ENCODE measurements at regions not wholly inside any gene's neighbourhood (a gene's known extent, or its start where the extent isn't known, plus 50 kb on each side); places are given as distances from the start of the nearest gene placed in this dataset.

DNA sequence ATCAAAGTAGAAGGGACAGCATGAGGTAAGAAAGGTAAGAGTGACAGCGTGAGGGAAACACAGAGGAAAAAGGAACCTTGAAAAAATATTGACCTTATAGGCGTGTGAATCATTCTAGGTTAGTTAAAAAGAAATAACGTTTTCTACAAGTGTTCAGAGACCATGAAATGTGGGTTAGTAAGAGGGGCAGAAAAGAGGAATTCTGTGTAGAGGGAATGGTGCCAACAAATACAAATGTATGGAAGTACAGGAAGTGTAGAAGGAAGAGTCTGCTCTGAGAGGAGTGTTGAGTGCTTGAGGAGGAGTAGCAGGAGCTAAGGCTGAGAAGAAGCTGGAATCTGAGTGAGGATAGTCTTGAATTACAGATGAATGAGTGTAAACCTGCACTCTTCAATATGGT lies 418.6 kb upstream of the RIOK2 start:
- Histone ChIP-seq H3K9me3 (no peaks in the 10 kb centered on the region), H3K4me3 (ENCODE audit: control insufficient read depth in 1 of 2, extremely low read depth in 1 of 2, low read length in 1 of 2) (no peak overlapping the region), H3K27ac (ENCODE audit: low read length) (no peak overlapping the region), H3K27me3 (replicated peaks in 1 of 2; ENCODE audit: control insufficient read depth in 2 of 2, extremely low read depth in 1 of 2, insufficient read depth in 2 of 2, low read length in 1 of 2) (no peaks in the 10 kb centered on the region), H3K4me1 (ENCODE audit: control insufficient read depth in 1 of 2, extremely low read depth in 1 of 2, insufficient read depth in 2 of 2, low read length in 2 of 2) (no peaks in the 10 kb centered on the region), H3K36me3 (ENCODE audit: control insufficient read depth in 2 of 2, extremely low read depth in 1 of 2, insufficient read depth in 1 of 2, low read length in 1 of 2) (no peaks in the 10 kb centered on the region)
- Mint-ChIP-seq H3K27ac (no peak overlapping the region), H3K4me1 (no peaks in the 10 kb centered on the region), H3K27me3 (no peaks in the 10 kb centered on the region), H3K36me3 (no peaks in the 10 kb centered on the region), H3K9me3 (peaks cover 19 to 30% (median 21%) of the 10 kb centered on the region in 3 donors), H3K4me3 (no peak overlapping the region)
- no peak for ATAC-seq (replicated peaks in 1 of 4)
- ChIA-PET POLR2A (no interaction called here), CTCF (no interaction called here)
- 70% methylated on average over 3 of the region's 3 CpGs for WGBS (ENCODE audit: insufficient coverage)
- DNase-seq: no peak

DNA sequence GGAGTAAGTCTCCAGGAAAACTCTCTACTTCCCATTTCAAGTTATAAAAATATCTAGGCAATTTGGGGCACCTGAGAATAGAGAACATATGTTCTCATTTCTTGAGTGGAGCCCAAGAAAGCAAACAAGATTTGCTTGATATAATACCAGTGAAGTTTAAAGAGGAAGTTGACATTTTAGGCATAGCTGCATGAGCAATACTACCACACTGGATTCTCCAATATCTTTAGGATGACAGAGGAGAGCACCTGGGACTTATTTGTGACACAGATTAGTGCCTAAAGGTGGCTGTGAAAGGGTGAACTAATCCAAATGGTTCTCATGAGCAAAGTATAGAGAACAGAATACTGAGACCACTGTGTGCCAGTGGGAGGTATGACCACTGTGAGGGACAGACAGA lies 423.5 kb upstream of the RIOK2 start:
- ATAC-seq (replicated peaks in 1 of 4) (no peak), DNase-seq (no peak)
- Histone ChIP-seq H3K4me3 (ENCODE audit: control insufficient read depth in 1 of 2, extremely low read depth in 1 of 2, low read length in 1 of 2) (no peak overlapping the region), H3K27ac (ENCODE audit: low read length) (no peak overlapping the region), H3K4me1 (ENCODE audit: control insufficient read depth in 1 of 2, extremely low read depth in 1 of 2, insufficient read depth in 2 of 2, low read length in 2 of 2) (no peaks in the 10 kb centered on the region), H3K9me3 (no peaks in the 10 kb centered on the region), H3K27me3 (replicated peaks in 1 of 2; ENCODE audit: control insufficient read depth in 2 of 2, extremely low read depth in 1 of 2, insufficient read depth in 2 of 2, low read length in 1 of 2) (no peaks in the 10 kb centered on the region), H3K36me3 (ENCODE audit: control insufficient read depth in 2 of 2, extremely low read depth in 1 of 2, insufficient read depth in 1 of 2, low read length in 1 of 2) (no peaks in the 10 kb centered on the region)
- ChIA-PET POLR2A (no interaction called here), CTCF (no interaction called here)
- Mint-ChIP-seq H3K27ac (no peak overlapping the region), H3K4me3 (no peak overlapping the region), H3K27me3 (no peaks in the 10 kb centered on the region), H3K4me1 (no peaks in the 10 kb centered on the region), H3K36me3 (no peaks in the 10 kb centered on the region), H3K9me3 (peaks cover 4 to 16% (median 8%) of the 10 kb centered on the region in 3 donors)

DNA sequence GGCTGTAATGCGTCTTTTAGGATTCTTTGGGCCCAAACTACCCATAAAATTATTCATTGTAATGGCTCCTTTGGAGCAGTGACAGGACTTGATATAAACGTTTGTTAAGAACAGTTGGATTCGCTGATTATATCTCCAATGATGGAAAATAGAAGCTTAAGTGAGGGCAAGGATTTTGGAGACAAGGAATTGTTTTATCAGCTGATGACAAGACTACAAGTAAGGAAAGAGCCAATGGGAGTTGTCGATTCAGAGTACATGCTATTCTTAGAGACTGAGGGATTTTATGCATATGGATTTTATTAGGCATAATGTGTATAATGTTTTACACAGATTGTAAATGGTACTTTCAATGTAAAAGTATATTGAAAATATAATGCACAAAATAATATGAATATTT lies 425.5 kb upstream of the RIOK2 start:
- Mint-ChIP-seq H3K27ac (no peak overlapping the region), H3K27me3 (no peaks in the 10 kb centered on the region), H3K36me3 (no peaks in the 10 kb centered on the region), H3K4me1 (no peaks in the 10 kb centered on the region), H3K4me3 (no peak overlapping the region), H3K9me3 (peaks cover 4 to 10% (median 5%) of the 10 kb centered on the region in 3 donors)
- ATAC-seq (replicated peaks in 1 of 4) (no peak), DNase-seq (no peak)
- H3K4me1 ChIP-seq (ENCODE audit: control insufficient read depth in 1 of 2, extremely low read depth in 1 of 2, insufficient read depth in 2 of 2, low read length in 2 of 2): no peaks in the 10 kb centered on the region
- no peaks in the 10 kb centered on the region for H3K27me3 ChIP-seq (replicated peaks in 1 of 2; ENCODE audit: control insufficient read depth in 2 of 2, extremely low read depth in 1 of 2, insufficient read depth in 2 of 2, low read length in 1 of 2)
- H3K27ac ChIP-seq (ENCODE audit: low read length): no peak overlapping the region
- 90% methylated on average over 3 of the region's 4 CpGs for WGBS (ENCODE audit: insufficient coverage)
- CTCF ChIA-PET: no interaction called here
- H3K9me3 ChIP-seq: no peaks in the 10 kb centered on the region
- H3K36me3 ChIP-seq (ENCODE audit: control insufficient read depth in 2 of 2, extremely low read depth in 1 of 2, insufficient read depth in 1 of 2, low read length in 1 of 2): no peaks in the 10 kb centered on the region
- POLR2A ChIA-PET: no interaction called here
- H3K4me3 ChIP-seq (ENCODE audit: control insufficient read depth in 1 of 2, extremely low read depth in 1 of 2, low read length in 1 of 2): no peak overlapping the region

DNA sequence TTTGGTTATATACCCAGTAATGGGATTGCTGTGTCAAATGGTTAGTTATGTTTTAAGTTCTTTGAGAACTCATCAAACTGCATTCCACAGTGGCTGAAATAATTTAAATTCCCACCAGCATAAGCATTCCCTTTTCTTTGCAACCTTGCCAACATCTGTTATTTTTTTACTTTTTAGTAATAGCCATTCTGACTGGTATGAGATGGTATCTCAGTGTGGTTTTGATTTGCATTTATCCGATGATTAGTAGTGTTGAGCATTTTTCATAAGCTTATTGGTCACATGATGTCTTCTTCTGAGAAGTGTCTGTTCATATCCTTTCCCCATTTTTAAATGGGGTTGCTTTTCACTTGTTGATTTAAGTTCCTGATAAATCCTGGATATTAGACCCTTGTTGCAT lies 435.7 kb upstream of the RIOK2 start:
- H3K27me3 ChIP-seq (replicated peaks in 1 of 2; ENCODE audit: control insufficient read depth in 2 of 2, extremely low read depth in 1 of 2, insufficient read depth in 2 of 2, low read length in 1 of 2): no peaks in the 10 kb centered on the region
- Mint-ChIP-seq H3K4me3 (no peak overlapping the region), H3K36me3 (no peaks in the 10 kb centered on the region), H3K9me3 (peaks cover 0 to 9% (median 5%) of the 10 kb centered on the region in 3 donors), H3K4me1 (no peaks in the 10 kb centered on the region), H3K27ac (no peak overlapping the region), H3K27me3 (no peaks in the 10 kb centered on the region)
- whole genome bisulfite sequencing (ENCODE audit: insufficient coverage): no CpG with 5 or more reads among the region's 1 CpG
- no peaks in the 10 kb centered on the region for H3K36me3 ChIP-seq (ENCODE audit: control insufficient read depth in 2 of 2, extremely low read depth in 1 of 2, insufficient read depth in 1 of 2, low read length in 1 of 2)
- CTCF ChIA-PET: interaction anchor here in 1 of 2 donors (0.5 kb wide), 1 partner anchor 1507 kb away, joined by 3 read pairs; no protein-coding TSS in a partner anchor
- POLR2A ChIA-PET: no interaction called here
- ATAC-seq (replicated peaks in 1 of 4): no peak
- H3K9me3 ChIP-seq: no peaks in the 10 kb centered on the region
- H3K4me1 ChIP-seq (ENCODE audit: control insufficient read depth in 1 of 2, extremely low read depth in 1 of 2, insufficient read depth in 2 of 2, low read length in 2 of 2): no peaks in the 10 kb centered on the region
- H3K27ac ChIP-seq (ENCODE audit: low read length): no peak overlapping the region
- H3K4me3 ChIP-seq (ENCODE audit: control insufficient read depth in 1 of 2, extremely low read depth in 1 of 2, low read length in 1 of 2): no peak overlapping the region
- no peak for DNase-seq

DNA sequence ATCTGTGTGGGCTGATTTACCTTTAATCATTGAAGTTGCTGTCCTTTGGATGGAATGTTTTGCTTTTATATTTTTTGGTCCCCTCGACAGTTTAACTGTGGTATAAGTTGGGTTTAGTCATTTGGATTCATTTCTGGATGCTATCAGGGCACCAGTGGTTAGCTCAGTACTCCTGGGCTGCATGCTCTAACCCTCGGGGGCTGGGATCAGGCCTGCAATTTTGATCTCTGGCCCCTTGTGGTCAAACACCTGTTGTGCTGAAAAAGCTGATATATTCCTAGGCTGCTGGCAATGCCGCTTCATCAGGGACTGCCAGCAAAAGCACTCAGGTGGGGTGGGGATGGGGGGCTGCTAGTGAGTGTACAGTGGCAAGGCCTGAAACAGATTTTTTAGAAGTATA lies 440.4 kb upstream of the RIOK2 start:
- Histone ChIP-seq H3K4me1 (ENCODE audit: control insufficient read depth in 1 of 2, extremely low read depth in 1 of 2, insufficient read depth in 2 of 2, low read length in 2 of 2) (no peaks in the 10 kb centered on the region), H3K27me3 (replicated peaks in 1 of 2; ENCODE audit: control insufficient read depth in 2 of 2, extremely low read depth in 1 of 2, insufficient read depth in 2 of 2, low read length in 1 of 2) (no peaks in the 10 kb centered on the region), H3K36me3 (ENCODE audit: control insufficient read depth in 2 of 2, extremely low read depth in 1 of 2, insufficient read depth in 1 of 2, low read length in 1 of 2) (no peaks in the 10 kb centered on the region), H3K4me3 (ENCODE audit: control insufficient read depth in 1 of 2, extremely low read depth in 1 of 2, low read length in 1 of 2) (no peak overlapping the region), H3K27ac (ENCODE audit: low read length) (no peak overlapping the region), H3K9me3 (no peaks in the 10 kb centered on the region)
- Mint-ChIP-seq H3K9me3 (peaks cover 0 to 9% (median 5%) of the 10 kb centered on the region in 3 donors), H3K27me3 (no peaks in the 10 kb centered on the region), H3K4me1 (no peaks in the 10 kb centered on the region), H3K36me3 (no peaks in the 10 kb centered on the region), H3K4me3 (no peak overlapping the region), H3K27ac (no peak overlapping the region)
- DNase-seq (no peak), ATAC-seq (replicated peaks in 1 of 4) (no peak)
- ChIA-PET POLR2A (no interaction called here), CTCF (no interaction called here)
- WGBS (ENCODE audit: insufficient coverage): 0% methylated on average over 2 of the region's 3 CpGs

DNA sequence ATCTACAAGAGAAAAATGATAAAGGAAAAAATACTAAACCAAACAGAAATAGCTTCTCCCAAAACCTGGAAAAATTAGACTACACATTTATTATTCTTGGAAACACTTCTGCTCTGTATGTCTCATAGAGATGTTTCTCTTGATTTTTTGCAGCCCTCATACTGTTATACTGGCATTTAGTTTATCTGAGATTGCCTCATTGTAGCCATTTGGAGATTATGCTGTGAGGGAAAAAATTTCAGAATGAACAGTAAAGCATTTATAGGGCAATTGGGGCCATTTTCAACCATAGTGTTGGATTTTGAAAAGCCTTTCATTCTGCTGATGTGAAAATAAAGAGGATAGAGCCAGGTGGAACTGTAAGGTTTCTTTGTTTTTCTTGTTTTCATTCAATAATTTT lies 441.8 kb upstream of the RIOK2 start:
- no peak overlapping the region for H3K4me3 Mint-ChIP-seq
- H3K27ac ChIP-seq (ENCODE audit: low read length): no peak overlapping the region
- H3K4me1 Mint-ChIP-seq: no peaks in the 10 kb centered on the region
- no peak overlapping the region for H3K4me3 ChIP-seq (ENCODE audit: control insufficient read depth in 1 of 2, extremely low read depth in 1 of 2, low read length in 1 of 2)
- no peaks in the 10 kb centered on the region for H3K9me3 ChIP-seq
- ChIA-PET CTCF (no interaction called here), POLR2A (no interaction called here)
- ATAC-seq (replicated peaks in 1 of 4) (no peak), DNase-seq (no peak)
- H3K36me3 Mint-ChIP-seq: no peaks in the 10 kb centered on the region
- H3K36me3 ChIP-seq (ENCODE audit: control insufficient read depth in 2 of 2, extremely low read depth in 1 of 2, insufficient read depth in 1 of 2, low read length in 1 of 2): no peaks in the 10 kb centered on the region
- H3K27ac Mint-ChIP-seq: no peak overlapping the region
- H3K27me3 ChIP-seq (replicated peaks in 1 of 2; ENCODE audit: control insufficient read depth in 2 of 2, extremely low read depth in 1 of 2, insufficient read depth in 2 of 2, low read length in 1 of 2): no peaks in the 10 kb centered on the region
- peaks cover 0 to 4% (median 0%) of the 10 kb centered on the region in 3 donors for H3K9me3 Mint-ChIP-seq
- no peaks in the 10 kb centered on the region for H3K27me3 Mint-ChIP-seq
- H3K4me1 ChIP-seq (ENCODE audit: control insufficient read depth in 1 of 2, extremely low read depth in 1 of 2, insufficient read depth in 2 of 2, low read length in 2 of 2): no peaks in the 10 kb centered on the region

DNA sequence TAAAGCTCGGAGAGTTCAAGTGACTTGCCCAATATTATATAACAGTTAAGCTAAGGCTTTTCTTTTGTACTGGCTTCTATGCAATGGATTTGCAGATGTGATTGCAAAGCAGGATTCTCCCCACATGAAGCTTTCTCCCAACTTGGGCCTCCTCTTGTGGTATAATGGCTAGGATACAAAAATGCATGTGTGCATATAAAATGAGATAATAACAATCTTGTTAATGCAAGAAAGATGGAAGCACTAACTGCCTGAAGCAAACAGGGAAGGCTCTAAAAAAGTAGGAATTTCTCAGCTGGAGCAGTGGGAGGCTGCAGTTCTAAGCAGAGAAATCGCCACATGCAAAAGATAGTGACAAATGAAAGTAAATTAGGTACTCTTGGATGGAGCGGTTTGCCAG lies 444.2 kb upstream of the RIOK2 start:
- ATAC-seq (replicated peaks in 1 of 4) (no peak), DNase-seq (no peak)
- H3K27ac Mint-ChIP-seq: no peak overlapping the region
- no peaks in the 10 kb centered on the region for H3K9me3 ChIP-seq
- no peaks in the 10 kb centered on the region for H3K27me3 ChIP-seq (replicated peaks in 1 of 2; ENCODE audit: control insufficient read depth in 2 of 2, extremely low read depth in 1 of 2, insufficient read depth in 2 of 2, low read length in 1 of 2)
- H3K36me3 Mint-ChIP-seq: no peaks in the 10 kb centered on the region
- ChIA-PET CTCF (no interaction called here), POLR2A (no interaction called here)
- no peaks in the 10 kb centered on the region for H3K4me1 Mint-ChIP-seq
- no peak overlapping the region for H3K4me3 ChIP-seq (ENCODE audit: control insufficient read depth in 1 of 2, extremely low read depth in 1 of 2, low read length in 1 of 2)
- peaks cover 0 to 6% (median 5%) of the 10 kb centered on the region in 3 donors for H3K9me3 Mint-ChIP-seq
- 77% methylated on average over 2 of the region's 3 CpGs for WGBS (ENCODE audit: insufficient coverage)
- H3K27ac ChIP-seq (ENCODE audit: low read length): no peak overlapping the region
- H3K27me3 Mint-ChIP-seq: no peaks in the 10 kb centered on the region
- no peak overlapping the region for H3K4me3 Mint-ChIP-seq
- H3K36me3 ChIP-seq (ENCODE audit: control insufficient read depth in 2 of 2, extremely low read depth in 1 of 2, insufficient read depth in 1 of 2, low read length in 1 of 2): no peaks in the 10 kb centered on the region
- no peaks in the 10 kb centered on the region for H3K4me1 ChIP-seq (ENCODE audit: control insufficient read depth in 1 of 2, extremely low read depth in 1 of 2, insufficient read depth in 2 of 2, low read length in 2 of 2)
